Muscle of leg (tissue), 3 donors: ENCODE measurements at regions not wholly inside any gene's neighbourhood (a gene's known extent, or its start where the extent isn't known, plus 50 kb on each side); places are given as distances from the start of the nearest gene placed in this dataset.
A peak's percentile ranks its signal among the peaks of the same experiment; 100 is the strongest.

ENCODE experiments used
- DNase-seq: peaks from one replicate; pipeline ENCODE4 v3.0.0; 2013
- H3K27ac ChIP-seq: one replicate; pipeline ENCODE4 v1.5.1; 2013; ENCODE audit warnings: mild to moderate bottlenecking, low read length, control low read depth
- H3K27me3 ChIP-seq: one replicate; pipeline ENCODE4 v1.6.1; 2013; ENCODE audit warnings: low read length; ENCODE audit not compliant: control insufficient read depth, insufficient read depth
- H3K36me3 ChIP-seq: one replicate; pipeline ENCODE4 v1.6.1; 2013; ENCODE audit warnings: low read length; ENCODE audit not compliant: control insufficient read depth, insufficient read depth
- H3K4me1 ChIP-seq: one replicate; pipeline ENCODE4 v1.6.1; 2013; ENCODE audit warnings: low read length; ENCODE audit not compliant: control insufficient read depth, insufficient read depth
- H3K4me3 ChIP-seq: one replicate; pipeline ENCODE4 v1.5.1; 2013; ENCODE audit warnings: low read length, control low read depth
- H3K9me3 ChIP-seq: replicated peaks from 2 replicates; pipeline ENCODE4 v1.6.1; 2013; ENCODE audit warnings: low read depth, low read length; ENCODE audit not compliant: control insufficient read depth
- WGBS: methylation state at CpG from one replicate; pipeline ENCODE4 v1.1.5; 2013; ENCODE audit warnings: missing lambda C conversion rate; ENCODE audit not compliant: insufficient coverage; 5-methylcytosine and 5-hydroxymethylcytosine counted together

GRCh38 chr6:10248378-10248843 lies 166.5 kb downstream of the TFAP2A start:
- WGBS: no CpG with 5 or more reads among the region's 7 CpGs
- Histone ChIP-seq H3K27ac (no peak overlapping the region), H3K4me1 (no peaks in the 10 kb centered on the region), H3K36me3 (no peaks in the 10 kb centered on the region), H3K27me3 (no peaks in the 10 kb centered on the region), H3K9me3 (no peaks in the 10 kb centered on the region), H3K4me3 (no peak overlapping the region)
- DNase-seq: no peak

GRCh38 chr6:10237298-10238038 lies 177.4 kb downstream of the TFAP2A start:
- no peak overlapping the region for H3K27ac ChIP-seq
- WGBS: 68% methylated on average over 4 of the region's 10 CpGs
- no peaks in the 10 kb centered on the region for H3K4me1 ChIP-seq

GRCh38 chr6:10235344-10235743 lies 179.5 kb downstream of the TFAP2A start:
- DNase-seq: no peak
- Histone ChIP-seq H3K4me1 (no peaks in the 10 kb centered on the region), H3K9me3 (no peaks in the 10 kb centered on the region), H3K4me3 (no peak overlapping the region), H3K36me3 (no peaks in the 10 kb centered on the region), H3K27ac (no peak overlapping the region), H3K27me3 (no peaks in the 10 kb centered on the region)
- no CpG with 5 or more reads among the region's 4 CpGs for WGBS

More at GRCh38 chr6:10237298-10238038, 177.4 kb downstream of the TFAP2A start:
- Histone ChIP-seq H3K36me3 (no peaks in the 10 kb centered on the region), H3K27me3 (no peaks in the 10 kb centered on the region), H3K4me3 (no peak overlapping the region), H3K9me3 (no peaks in the 10 kb centered on the region)
- peak; percentile 11 for DNase-seq

- no peaks in the 10 kb centered on the region for H3K27me3 ChIP-seq
- H3K9me3 ChIP-seq: peaks cover 3% of the 10 kb centered on the region
- H3K4me3 ChIP-seq: no peak overlapping the region
- DNase-seq: no peak
- H3K27ac ChIP-seq: no peak overlapping the region
- H3K36me3 ChIP-seq: no peaks in the 10 kb centered on the region
- H3K4me1 ChIP-seq: no peaks in the 10 kb centered on the region
Measured at GRCh38 chr6:10230531-10230930, 184.3 kb downstream of the TFAP2A start.

GRCh38 chr6:10223841-10224240 lies 191.0 kb downstream of the TFAP2A start:
- Histone ChIP-seq H3K4me1 (no peaks in the 10 kb centered on the region), H3K27ac (no peak overlapping the region), H3K4me3 (no peak overlapping the region), H3K36me3 (no peaks in the 10 kb centered on the region), H3K9me3 (peaks cover 3% of the 10 kb centered on the region), H3K27me3 (no peaks in the 10 kb centered on the region)
- no peak for DNase-seq
- 100% methylated on average over 1 of the region's 4 CpGs for WGBS

GRCh38 chr6:10221178-10221577 lies 193.7 kb downstream of the TFAP2A start:
- no peaks in the 10 kb centered on the region for H3K36me3 ChIP-seq
- no peak for DNase-seq
- WGBS: 8% methylated on average over 1 of the region's 5 CpGs
- no peaks in the 10 kb centered on the region for H3K9me3 ChIP-seq
- no peak overlapping the region for H3K27ac ChIP-seq
- no peaks in the 10 kb centered on the region for H3K27me3 ChIP-seq
- H3K4me3 ChIP-seq: no peak overlapping the region
- no peaks in the 10 kb centered on the region for H3K4me1 ChIP-seq

- Histone ChIP-seq H3K27me3 (no peaks in the 10 kb centered on the region), H3K27ac (no peak overlapping the region), H3K9me3 (no peaks in the 10 kb centered on the region), H3K36me3 (no peaks in the 10 kb centered on the region), H3K4me1 (no peaks in the 10 kb centered on the region), H3K4me3 (no peak overlapping the region)
- DNase-seq: no peak
- WGBS: no CpG with 5 or more reads among the region's 2 CpGs
Measured at GRCh38 chr6:10219510-10219909, 195.4 kb downstream of the TFAP2A start.

- no peaks in the 10 kb centered on the region for H3K36me3 ChIP-seq
- 75% methylated on average over 2 of the region's 5 CpGs for WGBS
- no peaks in the 10 kb centered on the region for H3K4me1 ChIP-seq
- no peak for DNase-seq
- H3K4me3 ChIP-seq: no peak overlapping the region
- H3K27me3 ChIP-seq: no peaks in the 10 kb centered on the region
- H3K27ac ChIP-seq: no peak overlapping the region
- H3K9me3 ChIP-seq: no peaks in the 10 kb centered on the region
Measured at GRCh38 chr6:10217111-10217510, 197.8 kb downstream of the TFAP2A start.

GRCh38 chr6:10215326-10216110 lies 199.4 kb downstream of the TFAP2A start:
- Histone ChIP-seq H3K27ac (no peak overlapping the region), H3K36me3 (no peaks in the 10 kb centered on the region), H3K9me3 (no peaks in the 10 kb centered on the region), H3K4me1 (no peaks in the 10 kb centered on the region), H3K4me3 (no peak overlapping the region), H3K27me3 (no peaks in the 10 kb centered on the region)
- WGBS: 80% methylated on average over 1 of the region's 7 CpGs
- DNase-seq: peak; percentile 18

GRCh38 chr6:10210052-10210451 lies 204.8 kb downstream of the TFAP2A start:
- no peaks in the 10 kb centered on the region for H3K36me3 ChIP-seq
- no peak overlapping the region for H3K27ac ChIP-seq
- peak; percentile 11 for DNase-seq
- H3K9me3 ChIP-seq: no peaks in the 10 kb centered on the region
- H3K27me3 ChIP-seq: no peaks in the 10 kb centered on the region
- H3K4me3 ChIP-seq: no peak overlapping the region
- 56% methylated on average over 2 of the region's 2 CpGs for WGBS
- no peaks in the 10 kb centered on the region for H3K4me1 ChIP-seq
